DND-41 (cell line): ENCODE measurements at regions not wholly inside any gene's neighbourhood (a gene's known extent, or its start where the extent isn't known, plus 50 kb on each side); places are given as distances from the start of the nearest gene placed in this dataset.

Source experiments
- ATAC-seq: fragments of 200-7000 bp; cut with Tn5 transposase; 3 replicates; pipeline ENCODE4 v1.9.1; 2021; ENCODE audit warnings: low read depth; ENCODE audit not compliant: insufficient read depth
- DNase-seq: peaks from one replicate; pipeline ENCODE4 v3.0.0-alpha.2; 2020
- H2AFZ ChIP-seq: 2 replicates; pipeline ENCODE4 v1.6.0; 2012; ENCODE audit warnings: low read depth, low read length
- H3K27ac ChIP-seq: 2 replicates; pipeline ENCODE4 v1.5.1; 2012; ENCODE audit warnings: low read length, inconsistent platforms
- H3K27me3 ChIP-seq: fragments of 200-600 bp; sonication (generic); 2 replicates; pipeline ENCODE4 v1.6.0; 2012; ENCODE audit warnings: low read length, mild to moderate bottlenecking, inconsistent platforms; ENCODE audit not compliant: insufficient read depth, poor library complexity
- H3K36me3 ChIP-seq: 2 replicates; pipeline ENCODE4 v1.5.1; 2012; ENCODE audit warnings: low read length, inconsistent platforms; ENCODE audit not compliant: insufficient read depth
- H3K4me1 ChIP-seq: 2 replicates; pipeline ENCODE4 v1.5.1; 2012; ENCODE audit warnings: mild to moderate bottlenecking, low read length; ENCODE audit not compliant: insufficient read depth
- H3K4me2 ChIP-seq: 2 replicates; pipeline ENCODE4 v1.6.0; 2012; ENCODE audit warnings: mild to moderate bottlenecking, moderate library complexity, low read length, inconsistent platforms; ENCODE audit not compliant: insufficient read depth
- H3K4me3 ChIP-seq, 2 experiments: fragments of 200-600 bp in 1 of 2; shearing (Covaris generic) in 1 of 2; 2 replicates each; pipeline ENCODE4 v1.5.1; 2012 to 2016; ENCODE audit warnings: inconsistent platforms in 2 of 2, low read length in 2 of 2, mild to moderate bottlenecking in 2 of 2, low read depth in 1 of 2, moderate library complexity in 1 of 2
- H3K79me2 ChIP-seq: 2 replicates; pipeline ENCODE4 v1.6.0; 2012; ENCODE audit warnings: low read length, inconsistent platforms; ENCODE audit not compliant: insufficient read depth
- H3K9ac ChIP-seq: 2 replicates; pipeline ENCODE4 v1.6.0; 2012; ENCODE audit warnings: low read depth, mild to moderate bottlenecking, inconsistent platforms, low read length, moderate library complexity
- H3K9me3 ChIP-seq: 2 replicates; pipeline ENCODE4 v1.5.1; 2012; ENCODE audit warnings: low read length, moderate library complexity, mild to moderate bottlenecking, inconsistent platforms; ENCODE audit not compliant: insufficient read depth, severe bottlenecking
- H4K20me1 ChIP-seq: 2 replicates; pipeline ENCODE4 v1.6.0; 2012; ENCODE audit warnings: low read length; ENCODE audit not compliant: insufficient read depth
- CTCF ChIP-seq: IDR thresholded peaks from 2 replicates; pipeline ENCODE4 v1.5.1; 2012; ENCODE audit warnings: borderline replicate concordance, low read length, moderate library complexity, mild to moderate bottlenecking; ENCODE audit not compliant: poor library complexity, severe bottlenecking; ENCODE audit errors: extremely low read depth
- EZH2 ChIP-seq: IDR thresholded peaks from 3 replicates; pipeline ENCODE4 v1.6.1; 2012; ENCODE audit warnings: borderline replicate concordance, low read depth, mild to moderate bottlenecking, moderate library complexity, low read length, inconsistent platforms; ENCODE audit not compliant: severe bottlenecking

- no peak overlapping the region for H3K9ac ChIP-seq
- no peaks in the 10 kb centered on the region for H3K4me1 ChIP-seq
- no peak overlapping the region for H3K4me3 ChIP-seq
- H3K27ac ChIP-seq, result no peak overlapping the region
- no peaks in the 10 kb centered on the region for H3K9me3 ChIP-seq
- H3K36me3 ChIP-seq, result no peaks in the 10 kb centered on the region
- H3K27me3 ChIP-seq, result peaks cover 23% of the 10 kb centered on the region
- H4K20me1 ChIP-seq, result no peaks in the 10 kb centered on the region
- TF ChIP-seq EZH2 (no peak), CTCF (no peak)
- no peak overlapping the region for H2AFZ ChIP-seq
- H3K79me2 ChIP-seq, result no peaks in the 10 kb centered on the region
- ATAC-seq, result no peak
- DNase-seq, result no peak
- H3K4me2 ChIP-seq, result no peak overlapping the region
These were observed 157.1 kb downstream of the COL6A3 start for GRCh38 chr2:237256887-237257286.

GRCh38 chr2:237257471-237257951, 156.5 kb downstream of the COL6A3 start:
- H3K79me2 ChIP-seq, result no peaks in the 10 kb centered on the region
- no peak for ATAC-seq
- no peaks in the 10 kb centered on the region for H4K20me1 ChIP-seq
- H3K27me3 ChIP-seq, result peaks cover 23% of the 10 kb centered on the region
- TF ChIP-seq EZH2 (no peak), CTCF (no peak)
- no peak overlapping the region for H3K27ac ChIP-seq
- H3K4me1 ChIP-seq, result no peaks in the 10 kb centered on the region
- H3K36me3 ChIP-seq, result no peaks in the 10 kb centered on the region
- no peak overlapping the region for H2AFZ ChIP-seq
- no peak for DNase-seq
- H3K9me3 ChIP-seq, result no peaks in the 10 kb centered on the region
- no peak overlapping the region for H3K4me2 ChIP-seq
- no peak overlapping the region for H3K9ac ChIP-seq
- no peak overlapping the region for H3K4me3 ChIP-seq

GRCh38 chr2:237258116-237258515, 155.8 kb downstream of the COL6A3 start:
- no peak overlapping the region for H3K4me2 ChIP-seq
- no peaks in the 10 kb centered on the region for H3K4me1 ChIP-seq
- no peaks in the 10 kb centered on the region for H3K9me3 ChIP-seq
- H2AFZ ChIP-seq, result no peak overlapping the region
- no peak overlapping the region for H3K27ac ChIP-seq
- peaks cover 20% of the 10 kb centered on the region for H3K27me3 ChIP-seq
- no peaks in the 10 kb centered on the region for H3K36me3 ChIP-seq
- ATAC-seq (no peak), DNase-seq (no peak)
- H3K79me2 ChIP-seq, result no peaks in the 10 kb centered on the region
- H3K4me3 ChIP-seq, result no peak overlapping the region
- no peaks in the 10 kb centered on the region for H4K20me1 ChIP-seq
- H3K9ac ChIP-seq, result no peak overlapping the region
- TF ChIP-seq EZH2, result no peak
- no peak for TF ChIP-seq CTCF

- no peak overlapping the region for H3K9ac ChIP-seq
- TF ChIP-seq CTCF (no peak), EZH2 (no peak)
- no peak overlapping the region for H3K4me3 ChIP-seq
- peaks cover 20% of the 10 kb centered on the region for H3K27me3 ChIP-seq
- no peaks in the 10 kb centered on the region for H3K79me2 ChIP-seq
- no peak overlapping the region for H2AFZ ChIP-seq
- DNase-seq (no peak), ATAC-seq (no peak)
- no peaks in the 10 kb centered on the region for H4K20me1 ChIP-seq
- H3K4me1 ChIP-seq, result no peaks in the 10 kb centered on the region
- H3K27ac ChIP-seq, result no peak overlapping the region
- no peaks in the 10 kb centered on the region for H3K9me3 ChIP-seq
- no peak overlapping the region for H3K4me2 ChIP-seq
- H3K36me3 ChIP-seq, result no peaks in the 10 kb centered on the region
These were observed 155.3 kb downstream of the COL6A3 start for GRCh38 chr2:237258615-237259014.
